HEK293 (cell line): ENCODE measurements at regions not wholly inside any gene's neighbourhood (a gene's known extent, or its start where the extent isn't known, plus 50 kb on each side); places are given as distances from the start of the nearest gene placed in this dataset.

ENCODE experiments used
- CTCF ChIA-PET: fragments of 350-600 bp; formaldehyde crosslinking; extraction: SDS; loops from one replicate; lab custom pipeline; 2021; ENCODE audit warnings: antibody characterized with exemption; lab: Yijun Ruan, JAX
- POLR2A ChIA-PET: fragments of 300-600 bp; formaldehyde crosslinking; extraction: SDS; loops from one replicate; lab custom pipeline; 2020; ENCODE audit warnings: antibody characterized with exemption, inconsistent platforms; lab: Yijun Ruan, JAX
- H3K27ac ChIP-seq: fragments of 200-500 bp; sonication (Bioruptor generic); 2 replicates; pipeline ENCODE4 v1.5.1; 2014; ENCODE audit warnings: low read depth, low read length, control low read depth, inconsistent platforms; ENCODE audit errors: extremely low read depth
- H3K36me3 ChIP-seq, 2 experiments: fragments of 200-500 bp in 1 of 2; sonication (Bioruptor generic) in 1 of 2; 1 replicate in 1 of 2; 2 replicates in 1 of 2; pipeline ENCODE4 v1.5.1; 2014 to 2017; ENCODE audit warnings: inconsistent platforms in 2 of 2, low read length in 2 of 2; ENCODE audit not compliant: control insufficient read depth in 2 of 2, insufficient read depth in 1 of 2
- H3K4me1 ChIP-seq: fragments of 200-500 bp; sonication (Bioruptor generic); 2 replicates; pipeline ENCODE4 v1.5.1; 2014; ENCODE audit warnings: mild to moderate bottlenecking, low read length, inconsistent platforms; ENCODE audit not compliant: control insufficient read depth, insufficient read depth
- H3K4me3 ChIP-seq: 2 replicates; pipeline ENCODE4 v1.5.1; 2011; ENCODE audit warnings: low read depth, mild to moderate bottlenecking, control low read depth, low read length, moderate library complexity
- H3K9me3 ChIP-seq: fragments of 200-500 bp; sonication (Bioruptor generic); 2 replicates; pipeline ENCODE4 v1.5.1; 2014; ENCODE audit warnings: low read depth, low read length, inconsistent platforms; ENCODE audit not compliant: control insufficient read depth, insufficient read depth
- GLI2 ChIP-seq: fragments of 450-650 bp; formaldehyde crosslinking; IDR thresholded peaks from 2 replicates; pipeline ENCODE4; 2017; ENCODE audit warnings: missing biosample characterization, missing genetic modification characterization, low read depth, borderline replicate concordance
- ZNF133 ChIP-seq: fragments of 450-650 bp; formaldehyde crosslinking; IDR thresholded peaks from 2 replicates; pipeline ENCODE4 v1.5.1; 2016; ENCODE audit warnings: missing biosample characterization, missing genetic modification characterization
- ZNF155 ChIP-seq: fragments of 450-650 bp; formaldehyde crosslinking; IDR thresholded peaks from 2 replicates; pipeline ENCODE4 v1.5.1; 2016; ENCODE audit warnings: missing biosample characterization, missing genetic modification characterization
- ZNF221 ChIP-seq: fragments of 450-650 bp; formaldehyde crosslinking; IDR thresholded peaks from 2 replicates; pipeline ENCODE4 v1.5.1; 2017; ENCODE audit warnings: missing biosample characterization, missing genetic modification characterization, borderline replicate concordance
- ZNF23 ChIP-seq: fragments of 450-650 bp; formaldehyde crosslinking; IDR thresholded peaks from 2 replicates; pipeline ENCODE4 v1.5.1; 2016; ENCODE audit warnings: missing biosample characterization, missing genetic modification characterization, borderline replicate concordance
- ZNF239 ChIP-seq: fragments of 450-650 bp; formaldehyde crosslinking; IDR thresholded peaks from 2 replicates; pipeline ENCODE4 v1.5.1; 2016; ENCODE audit warnings: missing biosample characterization, missing genetic modification characterization
- ZNF311 ChIP-seq: fragments of 450-650 bp; formaldehyde crosslinking; IDR thresholded peaks from 2 replicates; pipeline ENCODE4 v1.5.1; 2017; ENCODE audit warnings: missing biosample characterization, missing genetic modification characterization, borderline replicate concordance
- ZNF426 ChIP-seq: fragments of 450-650 bp; formaldehyde crosslinking; IDR thresholded peaks from 2 replicates; pipeline ENCODE4 v1.5.1; 2017; ENCODE audit warnings: missing biosample characterization, missing genetic modification characterization, mild to moderate bottlenecking, inconsistent platforms, moderate library complexity
- ZNF560 ChIP-seq: fragments of 450-650 bp; formaldehyde crosslinking; IDR thresholded peaks from 2 replicates; pipeline ENCODE4 v1.5.1; 2017; ENCODE audit warnings: missing biosample characterization, missing genetic modification characterization, borderline replicate concordance
- ZNF623 ChIP-seq: fragments of 450-650 bp; formaldehyde crosslinking; IDR thresholded peaks from 2 replicates; pipeline ENCODE4 v1.5.1; 2016; ENCODE audit warnings: missing biosample characterization, missing genetic modification characterization
- ZNF629 ChIP-seq: fragments of 450-650 bp; formaldehyde crosslinking; IDR thresholded peaks from 2 replicates; pipeline ENCODE4 v1.5.1; 2017; ENCODE audit warnings: missing biosample characterization, missing genetic modification characterization
- ZNF660 ChIP-seq: fragments of 450-650 bp; IDR thresholded peaks from 2 replicates; pipeline ENCODE4 v1.5.1; 2018; ENCODE audit warnings: missing biosample characterization, mild to moderate bottlenecking, missing genetic modification characterization
- ZSCAN23 ChIP-seq: fragments of 450-650 bp; formaldehyde crosslinking; IDR thresholded peaks from 2 replicates; pipeline ENCODE4 v1.5.1; 2016; ENCODE audit warnings: missing biosample characterization, missing genetic modification characterization
- TF ChIP-seq, protein P1 (sequence below): fragments of 450-650 bp; formaldehyde crosslinking; IDR thresholded peaks from 2 replicates; pipeline ENCODE4 v1.5.1; 2016; ENCODE audit warnings: missing biosample characterization, missing genetic modification characterization
- TF ChIP-seq, protein P2 (sequence below): fragments of 450-650 bp; formaldehyde crosslinking; IDR thresholded peaks from 2 replicates; pipeline ENCODE4 v1.5.1; 2016; ENCODE audit warnings: missing biosample characterization, missing genetic modification characterization
- TF ChIP-seq, protein P3 (sequence below): fragments of 450-650 bp; formaldehyde crosslinking; IDR thresholded peaks from 2 replicates; pipeline ENCODE4 v1.5.1; 2016; ENCODE audit warnings: missing biosample characterization, missing genetic modification characterization

DNA sequence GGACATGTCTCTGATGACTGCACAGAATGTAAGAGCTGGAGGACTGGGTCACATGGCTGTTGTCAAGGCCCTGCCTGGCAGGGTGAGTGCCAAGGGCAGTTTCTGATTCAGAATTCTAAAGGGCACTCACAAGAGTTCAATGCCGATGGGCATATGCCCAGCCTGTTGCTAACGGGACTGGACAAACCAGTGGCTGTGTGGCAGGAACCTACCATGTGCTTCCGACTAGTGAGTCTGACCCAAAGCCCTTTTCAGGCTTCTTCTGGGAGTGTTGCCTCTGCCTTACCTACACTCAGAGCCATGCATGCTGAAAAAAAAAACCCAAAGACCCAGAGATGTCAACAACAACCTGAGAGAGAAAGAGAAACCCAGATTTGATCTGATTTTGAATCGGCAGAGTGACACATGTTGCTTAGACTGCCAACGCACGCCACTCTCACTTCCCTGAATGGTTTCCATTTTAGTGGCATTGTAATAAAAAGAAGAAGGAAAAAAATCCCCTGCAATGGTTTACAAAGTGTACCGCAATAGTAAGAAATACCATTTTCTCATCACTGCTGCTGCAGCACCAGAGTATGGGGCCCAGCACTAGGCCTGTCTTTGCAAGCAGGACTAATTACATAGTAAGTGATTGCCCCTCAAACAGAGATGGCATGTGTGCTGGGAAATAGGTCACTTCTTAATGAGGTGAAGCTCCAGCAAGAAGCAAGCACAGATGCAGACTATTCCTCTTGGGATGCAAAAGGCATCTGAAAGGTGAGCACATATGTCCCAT is 194.3 kb downstream of the PALM2AKAP2 start (continued):
- TF ChIP-seq, protein P1, sequence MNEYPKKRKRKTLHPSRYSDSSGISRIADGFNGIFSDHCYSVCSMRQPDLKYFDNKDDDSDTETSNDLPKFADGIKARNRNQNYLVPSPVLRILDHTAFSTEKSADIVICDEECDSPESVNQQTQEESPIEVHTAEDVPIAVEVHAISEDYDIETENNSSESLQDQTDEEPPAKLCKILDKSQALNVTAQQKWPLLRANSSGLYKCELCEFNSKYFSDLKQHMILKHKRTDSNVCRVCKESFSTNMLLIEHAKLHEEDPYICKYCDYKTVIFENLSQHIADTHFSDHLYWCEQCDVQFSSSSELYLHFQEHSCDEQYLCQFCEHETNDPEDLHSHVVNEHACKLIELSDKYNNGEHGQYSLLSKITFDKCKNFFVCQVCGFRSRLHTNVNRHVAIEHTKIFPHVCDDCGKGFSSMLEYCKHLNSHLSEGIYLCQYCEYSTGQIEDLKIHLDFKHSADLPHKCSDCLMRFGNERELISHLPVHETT (tag by site-specific recombination): no peak
- TF ChIP-seq ZNF311 (no peak), ZNF660 (tag by site-specific recombination) (no peak), ZSCAN23 (tag by site-specific recombination) (no peak), ZNF239 (tag by site-specific recombination) (no peak)

DNA sequence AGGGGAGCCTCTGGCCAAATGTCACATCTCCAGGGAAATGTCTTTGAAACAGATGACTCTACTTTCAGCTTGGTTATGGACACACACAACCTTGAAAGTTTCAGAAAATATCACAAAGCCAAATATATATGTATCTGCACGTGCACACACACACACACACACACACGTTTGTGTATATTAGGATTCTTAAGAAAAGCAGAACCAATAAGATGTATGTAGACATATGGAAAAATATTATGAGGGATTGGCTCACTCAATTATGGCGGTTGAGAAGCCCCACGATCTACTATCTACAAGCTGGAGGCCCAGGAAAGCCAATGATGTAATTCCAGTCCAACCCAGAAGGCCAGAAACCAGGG is 194.9 kb downstream of the PALM2AKAP2 start:
- Histone ChIP-seq H3K36me3 (no peaks in the 10 kb centered on the region), H3K27ac (no peak overlapping the region), H3K4me3 (no peak overlapping the region), H3K9me3 (no peaks in the 10 kb centered on the region), H3K4me1 (no peaks in the 10 kb centered on the region)
- ChIA-PET POLR2A (no interaction called here), CTCF (interaction anchor here (0.7 kb wide), 1 partner anchor 505 kb away, joined by 3 read pairs; no protein-coding TSS in a partner anchor)
- no peak for TF ChIP-seq ZNF623 (tag by site-specific recombination)
- no peak for TF ChIP-seq ZNF426 (tag by site-specific recombination)
- TF ChIP-seq ZNF629: no peak
- TF ChIP-seq, protein P2, sequence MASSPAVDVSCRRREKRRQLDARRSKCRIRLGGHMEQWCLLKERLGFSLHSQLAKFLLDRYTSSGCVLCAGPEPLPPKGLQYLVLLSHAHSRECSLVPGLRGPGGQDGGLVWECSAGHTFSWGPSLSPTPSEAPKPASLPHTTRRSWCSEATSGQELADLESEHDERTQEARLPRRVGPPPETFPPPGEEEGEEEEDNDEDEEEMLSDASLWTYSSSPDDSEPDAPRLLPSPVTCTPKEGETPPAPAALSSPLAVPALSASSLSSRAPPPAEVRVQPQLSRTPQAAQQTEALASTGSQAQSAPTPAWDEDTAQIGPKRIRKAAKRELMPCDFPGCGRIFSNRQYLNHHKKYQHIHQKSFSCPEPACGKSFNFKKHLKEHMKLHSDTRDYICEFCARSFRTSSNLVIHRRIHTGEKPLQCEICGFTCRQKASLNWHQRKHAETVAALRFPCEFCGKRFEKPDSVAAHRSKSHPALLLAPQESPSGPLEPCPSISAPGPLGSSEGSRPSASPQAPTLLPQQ: no peak
- TF ChIP-seq ZNF660 (tag by site-specific recombination): no peak

DNA sequence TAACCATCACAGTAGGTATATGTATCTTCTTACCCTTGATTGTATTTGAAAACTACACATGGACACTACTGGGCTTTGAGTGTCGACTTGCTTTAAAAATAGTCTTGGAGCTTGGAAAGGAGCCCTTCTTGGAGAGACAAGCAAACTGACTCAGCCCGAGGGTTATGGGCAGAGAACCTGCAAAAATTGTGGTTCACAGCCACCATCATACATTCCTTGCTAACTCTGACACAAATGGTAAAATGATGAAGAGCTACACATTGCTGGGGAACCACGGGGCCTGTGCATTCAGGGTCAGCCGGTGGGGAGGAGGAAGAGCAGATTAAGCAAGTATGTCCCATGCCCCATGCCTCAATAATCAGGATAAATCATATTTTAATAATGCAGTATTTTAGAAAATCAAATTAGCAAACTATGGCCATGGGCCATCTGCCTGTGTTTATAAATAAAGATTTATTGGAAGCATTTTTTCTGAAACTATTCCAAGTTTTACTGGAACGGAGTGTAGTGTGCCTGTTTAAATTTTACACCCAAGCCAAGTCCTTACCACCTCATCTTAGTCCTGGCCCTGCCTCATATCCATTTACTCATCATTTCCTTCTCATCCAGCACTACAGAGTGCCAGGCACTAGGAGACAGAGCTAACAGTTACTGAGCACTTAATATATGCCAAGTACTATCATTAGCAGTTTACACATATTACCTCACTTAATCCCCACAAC is 195.7 kb downstream of the PALM2AKAP2 start:
- no peaks in the 10 kb centered on the region for H3K36me3 ChIP-seq
- no peak overlapping the region for H3K4me3 ChIP-seq
- CTCF ChIA-PET: no interaction called here
- no peak overlapping the region for H3K27ac ChIP-seq
- no peaks in the 10 kb centered on the region for H3K4me1 ChIP-seq
- H3K9me3 ChIP-seq: no peaks in the 10 kb centered on the region
- POLR2A ChIA-PET: no interaction called here
- TF ChIP-seq ZNF133 (tag by site-specific recombination) (no peak), ZNF23 (tag by site-specific recombination) (no peak)
- TF ChIP-seq, protein P3, sequence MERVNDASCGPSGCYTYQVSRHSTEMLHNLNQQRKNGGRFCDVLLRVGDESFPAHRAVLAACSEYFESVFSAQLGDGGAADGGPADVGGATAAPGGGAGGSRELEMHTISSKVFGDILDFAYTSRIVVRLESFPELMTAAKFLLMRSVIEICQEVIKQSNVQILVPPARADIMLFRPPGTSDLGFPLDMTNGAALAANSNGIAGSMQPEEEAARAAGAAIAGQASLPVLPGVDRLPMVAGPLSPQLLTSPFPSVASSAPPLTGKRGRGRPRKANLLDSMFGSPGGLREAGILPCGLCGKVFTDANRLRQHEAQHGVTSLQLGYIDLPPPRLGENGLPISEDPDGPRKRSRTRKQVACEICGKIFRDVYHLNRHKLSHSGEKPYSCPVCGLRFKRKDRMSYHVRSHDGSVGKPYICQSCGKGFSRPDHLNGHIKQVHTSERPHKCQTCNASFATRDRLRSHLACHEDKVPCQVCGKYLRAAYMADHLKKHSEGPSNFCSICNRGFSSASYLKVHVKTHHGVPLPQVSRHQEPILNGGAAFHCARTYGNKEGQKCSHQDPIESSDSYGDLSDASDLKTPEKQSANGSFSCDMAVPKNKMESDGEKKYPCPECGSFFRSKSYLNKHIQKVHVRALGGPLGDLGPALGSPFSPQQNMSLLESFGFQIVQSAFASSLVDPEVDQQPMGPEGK (tag by site-specific recombination): no peak

DNA sequence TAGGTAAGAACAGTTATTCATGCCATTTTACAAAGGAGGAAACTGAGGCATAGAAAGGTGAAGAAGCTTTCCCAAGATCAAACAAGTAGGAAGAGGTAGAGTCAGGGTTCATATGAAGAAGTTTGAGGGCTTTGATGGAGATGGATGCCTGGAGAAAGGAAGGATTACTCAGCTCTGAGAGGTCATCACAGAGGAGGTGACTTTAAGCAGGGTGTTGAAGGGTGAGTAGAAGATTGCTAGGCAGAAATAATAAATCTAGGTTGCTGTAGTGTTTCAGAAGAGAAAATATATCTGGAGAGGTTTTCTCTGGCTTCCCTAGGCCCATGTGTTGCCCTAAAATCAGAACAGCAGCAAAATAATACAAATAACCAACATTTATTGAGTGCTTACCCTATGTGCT is 196.3 kb downstream of the PALM2AKAP2 start:
- TF ChIP-seq ZNF221 (tag by site-specific recombination): no peak
- TF ChIP-seq ZNF155 (tag by site-specific recombination): no peak
- no peak for TF ChIP-seq ZNF560 (tag by site-specific recombination)
- no peak for TF ChIP-seq GLI2
- POLR2A ChIA-PET: no interaction called here

More for the DNA sequence above, 196.3 kb downstream of the PALM2AKAP2 start:
- Histone ChIP-seq H3K9me3 (no peaks in the 10 kb centered on the region), H3K4me1 (no peaks in the 10 kb centered on the region), H3K27ac (no peak overlapping the region), H3K36me3 (no peaks in the 10 kb centered on the region), H3K4me3 (no peak overlapping the region)
- CTCF ChIA-PET: no interaction called here
